MM.1S (cell line): ENCODE measurements at regions not wholly inside any gene's neighbourhood (a gene's known extent, or its start where the extent isn't known, plus 50 kb on each side); places are given as distances from the start of the nearest gene placed in this dataset.

Source experiments
- DNase-seq: peaks from one replicate; pipeline ENCODE4 v3.0.0-alpha.2; 2015
- H2AFZ ChIP-seq: fragments of 300-600 bp; sonication (generic); 2 replicates; pipeline ENCODE4 v1.6.0; 2016; ENCODE audit warnings: antibody characterized with exemption, low read length
- H3F3A ChIP-seq: fragments of 300-600 bp; sonication (generic); 2 replicates; pipeline ENCODE4 v1.6.1; 2016; ENCODE audit warnings: mild to moderate bottlenecking, antibody characterized with exemption, low read length, moderate library complexity, mixed read lengths; ENCODE audit not compliant: insufficient read depth
- H3K27ac ChIP-seq: fragments of 300-600 bp; sonication (generic); 2 replicates; pipeline ENCODE4 v1.5.1; 2016; ENCODE audit warnings: mild to moderate bottlenecking, low read length
- H3K27me3 ChIP-seq: fragments of 300-600 bp; sonication (generic); replicated peaks from 2 replicates; pipeline ENCODE4 v1.6.0; 2016; ENCODE audit warnings: low read length; ENCODE audit not compliant: insufficient read depth
- H3K36me3 ChIP-seq: fragments of 300-600 bp; sonication (generic); replicated peaks from 2 replicates; pipeline ENCODE4 v1.6.1; 2016; ENCODE audit warnings: mild to moderate bottlenecking, low read length, mixed read lengths; ENCODE audit not compliant: insufficient read depth
- H3K4me1 ChIP-seq: fragments of 300-600 bp; sonication (generic); 2 replicates; pipeline ENCODE4 v1.6.1; 2016; ENCODE audit warnings: low read length, mixed read lengths
- H3K4me2 ChIP-seq: fragments of 300-600 bp; sonication (generic); 2 replicates; pipeline ENCODE4 v1.6.0; 2016; ENCODE audit warnings: low read depth, low read length
- H3K4me3 ChIP-seq: fragments of 300-600 bp; sonication (generic); 2 replicates; pipeline ENCODE4 v1.5.1; 2016; ENCODE audit warnings: low read length, mixed read lengths
- H3K79me2 ChIP-seq: fragments of 300-600 bp; sonication (generic); 2 replicates; pipeline ENCODE4 v1.6.1; 2016; ENCODE audit warnings: mixed run types, low read length, mixed read lengths
- H3K9ac ChIP-seq: fragments of 300-600 bp; sonication (generic); 2 replicates; pipeline ENCODE4 v1.6.1; 2016; ENCODE audit warnings: low read length, mixed read lengths
- H3K9me2 ChIP-seq: fragments of 300-600 bp; sonication (generic); replicated peaks from 2 replicates; pipeline ENCODE4 v1.6.1; 2016; ENCODE audit warnings: mild to moderate bottlenecking, low read length, mixed read lengths; ENCODE audit not compliant: insufficient read depth
- H3K9me3 ChIP-seq: fragments of 300-600 bp; sonication (generic); replicated peaks from 2 replicates; pipeline ENCODE4 v1.6.1; 2016; ENCODE audit warnings: mild to moderate bottlenecking, low read length, mixed read lengths; ENCODE audit not compliant: insufficient read depth
- H4K20me1 ChIP-seq: fragments of 300-600 bp; sonication (generic); 2 replicates; pipeline ENCODE4 v1.6.1; 2016; ENCODE audit warnings: mild to moderate bottlenecking, low read length, moderate library complexity, mixed read lengths; ENCODE audit not compliant: insufficient read depth
- EZH2 ChIP-seq: fragments of 300-600 bp; sonication (generic); optimal IDR thresholded peaks from 2 replicates; pipeline ENCODE3; 2017; ENCODE audit warnings: low read depth, mild to moderate bottlenecking, antibody characterized with exemption, low read length, mixed read lengths
- EZH2phosphoT487 ChIP-seq: fragments of 300-600 bp; sonication (generic); IDR thresholded peaks from 2 replicates; pipeline ENCODE4 v1.6.1; 2018; ENCODE audit warnings: antibody characterized with exemption, low read length
- TF ChIP-seq, protein P1 (sequence below): fragments of 300-600 bp; sonication (generic); IDR thresholded peaks from 2 replicates; pipeline ENCODE4 v1.5.1; 2016; ENCODE audit warnings: antibody characterized with exemption, low read length, mixed read lengths

DNA sequence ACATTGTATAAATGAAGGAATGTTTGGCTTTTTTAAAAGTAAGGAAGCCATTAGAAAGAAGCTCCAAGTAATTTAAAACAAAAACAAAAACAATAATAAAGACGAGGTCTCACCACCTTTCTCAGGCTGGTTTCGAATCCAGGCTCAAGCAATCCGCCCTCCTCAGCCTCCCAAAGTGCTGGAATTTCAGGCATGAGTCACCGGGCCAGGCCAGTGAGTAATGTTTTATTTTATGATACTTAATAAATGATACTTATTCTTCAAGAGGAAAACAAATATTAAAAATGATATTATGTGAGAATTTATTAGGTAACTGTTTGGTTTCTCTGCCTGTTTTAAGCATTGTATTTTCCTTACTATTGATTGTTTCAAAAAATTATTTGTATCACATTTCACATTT lies 201.4 kb upstream of the BRINP3 start:
- Histone ChIP-seq H3F3A (no peaks in the 10 kb centered on the region), H3K4me2 (no peak overlapping the region), H2AFZ (no peak overlapping the region), H3K4me1 (no peaks in the 10 kb centered on the region), H4K20me1 (no peaks in the 10 kb centered on the region), H3K4me3 (no peak overlapping the region), H3K9ac (no peak overlapping the region), H3K36me3 (no peaks in the 10 kb centered on the region), H3K27ac (no peak overlapping the region), H3K9me2 (no peaks in the 10 kb centered on the region), H3K27me3 (no peaks in the 10 kb centered on the region), H3K79me2 (no peaks in the 10 kb centered on the region), H3K9me3 (no peaks in the 10 kb centered on the region)
- no peak for DNase-seq
- TF ChIP-seq EZH2 = no peak
- TF ChIP-seq EZH2phosphoT487 = no peak
- TF ChIP-seq, protein P1, sequence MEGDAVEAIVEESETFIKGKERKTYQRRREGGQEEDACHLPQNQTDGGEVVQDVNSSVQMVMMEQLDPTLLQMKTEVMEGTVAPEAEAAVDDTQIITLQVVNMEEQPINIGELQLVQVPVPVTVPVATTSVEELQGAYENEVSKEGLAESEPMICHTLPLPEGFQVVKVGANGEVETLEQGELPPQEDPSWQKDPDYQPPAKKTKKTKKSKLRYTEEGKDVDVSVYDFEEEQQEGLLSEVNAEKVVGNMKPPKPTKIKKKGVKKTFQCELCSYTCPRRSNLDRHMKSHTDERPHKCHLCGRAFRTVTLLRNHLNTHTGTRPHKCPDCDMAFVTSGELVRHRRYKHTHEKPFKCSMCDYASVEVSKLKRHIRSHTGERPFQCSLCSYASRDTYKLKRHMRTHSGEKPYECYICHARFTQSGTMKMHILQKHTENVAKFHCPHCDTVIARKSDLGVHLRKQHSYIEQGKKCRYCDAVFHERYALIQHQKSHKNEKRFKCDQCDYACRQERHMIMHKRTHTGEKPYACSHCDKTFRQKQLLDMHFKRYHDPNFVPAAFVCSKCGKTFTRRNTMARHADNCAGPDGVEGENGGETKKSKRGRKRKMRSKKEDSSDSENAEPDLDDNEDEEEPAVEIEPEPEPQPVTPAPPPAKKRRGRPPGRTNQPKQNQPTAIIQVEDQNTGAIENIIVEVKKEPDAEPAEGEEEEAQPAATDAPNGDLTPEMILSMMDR = no peak

DNA sequence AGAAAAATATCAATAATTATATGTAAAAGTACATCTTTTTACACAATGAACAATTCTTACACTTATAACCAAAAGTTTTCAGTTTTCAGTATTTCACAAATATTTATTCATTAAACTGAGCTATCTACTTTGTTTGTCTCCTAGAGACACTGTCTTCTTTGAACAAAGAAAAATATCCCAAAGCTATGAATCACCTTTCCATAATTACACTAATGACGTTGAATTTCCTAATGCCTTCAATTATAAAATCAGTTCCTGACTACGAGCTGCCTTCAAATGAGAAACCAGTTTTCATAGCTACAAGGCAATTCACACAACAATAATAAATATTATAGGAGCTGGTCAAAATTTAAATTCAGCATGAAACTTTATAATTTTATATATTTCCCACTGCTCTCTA lies 201.8 kb upstream of the BRINP3 start:
- no peaks in the 10 kb centered on the region for H3K9me3 ChIP-seq
- no peaks in the 10 kb centered on the region for H3K9me2 ChIP-seq
- no peak for DNase-seq
- no peaks in the 10 kb centered on the region for H4K20me1 ChIP-seq
- H3K4me2 ChIP-seq = no peak overlapping the region
- H2AFZ ChIP-seq = no peak overlapping the region
- H3K79me2 ChIP-seq = no peaks in the 10 kb centered on the region
- H3K27me3 ChIP-seq = no peaks in the 10 kb centered on the region
- H3K9ac ChIP-seq = no peak overlapping the region
- TF ChIP-seq EZH2phosphoT487 = no peak
- TF ChIP-seq, protein P1 = no peak
- TF ChIP-seq EZH2 = no peak
- H3K36me3 ChIP-seq = no peaks in the 10 kb centered on the region
- H3F3A ChIP-seq = no peaks in the 10 kb centered on the region
- no peaks in the 10 kb centered on the region for H3K4me1 ChIP-seq
- H3K4me3 ChIP-seq = no peak overlapping the region
- no peak overlapping the region for H3K27ac ChIP-seq

DNA sequence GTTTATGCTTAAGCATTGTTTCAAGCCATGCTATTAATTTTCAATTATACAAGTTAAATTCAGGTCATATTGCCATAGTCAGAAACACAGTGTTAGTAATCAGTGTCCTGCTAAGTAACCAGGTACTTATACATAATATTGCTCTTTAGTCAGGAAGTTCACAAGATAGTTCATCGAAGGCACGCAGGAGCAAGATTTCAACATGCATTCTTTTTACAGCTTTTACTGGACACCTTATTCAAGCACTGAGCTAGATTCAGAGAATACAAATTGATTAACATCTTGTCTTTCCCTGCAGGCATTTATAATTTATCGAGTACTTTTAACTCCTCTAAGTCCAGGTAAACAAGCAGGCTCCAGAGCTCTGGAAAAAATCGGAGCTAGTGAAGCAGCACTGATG lies 202.3 kb upstream of the BRINP3 start:
- H3K9me2 ChIP-seq = no peaks in the 10 kb centered on the region
- H3K79me2 ChIP-seq = no peaks in the 10 kb centered on the region
- no peaks in the 10 kb centered on the region for H3K27me3 ChIP-seq
- no peak overlapping the region for H3K4me3 ChIP-seq
- no peaks in the 10 kb centered on the region for H3F3A ChIP-seq
- no peak overlapping the region for H3K27ac ChIP-seq
- H4K20me1 ChIP-seq = no peaks in the 10 kb centered on the region
- H3K36me3 ChIP-seq = no peaks in the 10 kb centered on the region
- no peak for DNase-seq
- TF ChIP-seq, protein P1 = no peak
- TF ChIP-seq EZH2 (no peak), EZH2phosphoT487 (no peak)
- no peaks in the 10 kb centered on the region for H3K9me3 ChIP-seq
- no peak overlapping the region for H3K4me2 ChIP-seq
- H3K9ac ChIP-seq = no peak overlapping the region
- no peaks in the 10 kb centered on the region for H3K4me1 ChIP-seq
- no peak overlapping the region for H2AFZ ChIP-seq
